Caco-2 (cell line): ENCODE measurements at regions not wholly inside any gene's neighbourhood (a gene's known extent, or its start where the extent isn't known, plus 50 kb on each side); places are given as distances from the start of the nearest gene placed in this dataset.

Experiments used
- BruUV-seq: library from RNA; stranded (reverse); fragments of 400-500 nt; replicated peaks from 2 replicates; lab custom pipeline; 2021; lab: Mats Ljungman, UMichigan
- CTCF ChIA-PET: fragments of 300-600 bp; sonication (Branson Sonifier 250); formaldehyde crosslinking; loops from one replicate; lab custom pipeline; 2022; ENCODE audit warnings: antibody characterized with exemption; lab: Charles Lee
- POLR2A ChIA-PET: fragments of 300-600 bp; sonication (Branson Sonifier 250); formaldehyde crosslinking; loops from one replicate; lab custom pipeline; 2022; ENCODE audit warnings: antibody characterized with exemption; lab: Charles Lee
- DNase-seq, 2 experiments: peaks; one replicate each; pipeline versions ENCODE4 v3.0.0 to v3.0.0-alpha.2; 2020 to 2022
- H3K27me3 ChIP-seq: replicated peaks from 2 replicates; pipeline ENCODE4 v1.6.0; 2011; ENCODE audit warnings: low read length; ENCODE audit not compliant: control insufficient read depth, insufficient read depth
- H3K36me3 ChIP-seq: 2 replicates; pipeline ENCODE4 v1.5.1; 2011; ENCODE audit warnings: low read length; ENCODE audit not compliant: control insufficient read depth, insufficient read depth
- H3K4me1 ChIP-seq: fragments of 250-450 bp; sonication (Bioruptor Pico); 2 replicates; pipeline ENCODE4 v1.5.1; 2020; ENCODE audit warnings: mild to moderate bottlenecking
- H3K4me3 ChIP-seq: 2 replicates; pipeline ENCODE4 v1.5.1; 2011; ENCODE audit warnings: low read depth, mild to moderate bottlenecking, control low read depth, low read length
- H3K9me3 ChIP-seq: fragments of 250-450 bp; sonication (Bioruptor Pico); 2 replicates; pipeline ENCODE4 v1.5.1; 2020; ENCODE audit warnings: mild to moderate bottlenecking, moderate library complexity
- H3K27ac Mint-ChIP-seq: one replicate; pipeline ENCODE4 v1.8.0; 2022; ENCODE audit warnings: mixed read lengths; ENCODE audit not compliant: unreplicated experiment
- H3K27me3 Mint-ChIP-seq: one replicate; pipeline ENCODE4 v1.8.0; 2022; ENCODE audit warnings: mixed read lengths; ENCODE audit not compliant: insufficient read depth, unreplicated experiment
- H3K36me3 Mint-ChIP-seq: one replicate; pipeline ENCODE4 v1.8.0; 2022; ENCODE audit warnings: mild to moderate bottlenecking, mixed read lengths; ENCODE audit not compliant: insufficient read depth, unreplicated experiment
- H3K4me1 Mint-ChIP-seq: one replicate; pipeline ENCODE4 v1.8.0; 2022; ENCODE audit warnings: low read depth, mixed read lengths; ENCODE audit not compliant: unreplicated experiment
- H3K4me3 Mint-ChIP-seq: one replicate; pipeline ENCODE4 v1.8.0; 2022; ENCODE audit warnings: mild to moderate bottlenecking, moderate library complexity, mixed read lengths; ENCODE audit not compliant: unreplicated experiment
- H3K9me3 Mint-ChIP-seq: one replicate; pipeline ENCODE4 v1.8.0; 2022; ENCODE audit warnings: mixed read lengths; ENCODE audit not compliant: unreplicated experiment
- intact Hi-C: fragments of 100-400 bp; cut with micrococcal nuclease; formaldehyde crosslinking; loops from one replicate; pipeline ENCODE4 v1.10.0; 2022; ENCODE audit not compliant: unreplicated experiment
- TF ChIP-seq, protein P1 (sequence below), 2 experiments: fragments of 200-600 bp in 1 of 2; IDR thresholded peaks; 1 replicate in 1 of 2; 2 replicates in 1 of 2; pipeline versions ENCODE4 v1.5.1 to v1.8.0; 2011 to 2022; ENCODE audit warnings: antibody characterized with exemption in 1 of 2, control low read depth in 1 of 2, inconsistent platforms in 1 of 2, low read depth in 1 of 2, low read length in 1 of 2, mild to moderate bottlenecking in 1 of 2, moderate library complexity in 1 of 2; ENCODE audit not compliant: insufficient read depth in 1 of 2, severe bottlenecking in 1 of 2, unreplicated experiment in 1 of 2

DNA sequence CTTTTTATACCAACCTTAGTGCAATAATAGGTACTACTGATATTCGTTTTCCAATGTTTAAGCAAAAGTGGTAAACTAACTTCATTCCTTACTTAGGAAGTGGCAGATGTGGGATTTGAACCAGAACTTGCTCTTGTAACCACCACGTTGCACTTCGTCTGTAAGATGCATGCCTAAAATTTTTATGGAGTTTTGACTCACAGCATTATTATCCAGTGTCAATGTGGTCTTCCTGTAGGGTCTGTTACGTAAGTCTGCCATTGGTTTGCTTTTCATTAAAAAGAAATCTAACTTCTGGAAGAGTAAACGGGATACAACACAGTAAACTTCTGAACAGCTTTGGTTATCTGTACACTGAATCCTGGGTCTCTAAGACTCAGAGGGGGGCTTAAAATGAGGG, 521.0 kb upstream of the WWC1 start:
- no peaks in the 10 kb centered on the region for H3K27me3 ChIP-seq
- intact Hi-C loops, result no loop called here
- no peaks in the 10 kb centered on the region for H3K4me1 ChIP-seq
- no peak overlapping the region for H3K4me3 Mint-ChIP-seq
- H3K36me3 Mint-ChIP-seq, result no peaks in the 10 kb centered on the region
- no peaks in the 10 kb centered on the region for H3K9me3 ChIP-seq
- H3K9me3 Mint-ChIP-seq, result no peaks in the 10 kb centered on the region
- no peak for DNase-seq
- no peak overlapping the region for H3K27ac Mint-ChIP-seq
- peaks cover 16% of the 10 kb centered on the region for H3K27me3 Mint-ChIP-seq
- no peaks in the 10 kb centered on the region for H3K4me1 Mint-ChIP-seq
- CTCF ChIA-PET, result no interaction called here
- H3K36me3 ChIP-seq, result no peaks in the 10 kb centered on the region
- no TSS peak for BruUV-seq
- POLR2A ChIA-PET, result no interaction called here
- no peak overlapping the region for H3K4me3 ChIP-seq
- TF ChIP-seq, protein P1, sequence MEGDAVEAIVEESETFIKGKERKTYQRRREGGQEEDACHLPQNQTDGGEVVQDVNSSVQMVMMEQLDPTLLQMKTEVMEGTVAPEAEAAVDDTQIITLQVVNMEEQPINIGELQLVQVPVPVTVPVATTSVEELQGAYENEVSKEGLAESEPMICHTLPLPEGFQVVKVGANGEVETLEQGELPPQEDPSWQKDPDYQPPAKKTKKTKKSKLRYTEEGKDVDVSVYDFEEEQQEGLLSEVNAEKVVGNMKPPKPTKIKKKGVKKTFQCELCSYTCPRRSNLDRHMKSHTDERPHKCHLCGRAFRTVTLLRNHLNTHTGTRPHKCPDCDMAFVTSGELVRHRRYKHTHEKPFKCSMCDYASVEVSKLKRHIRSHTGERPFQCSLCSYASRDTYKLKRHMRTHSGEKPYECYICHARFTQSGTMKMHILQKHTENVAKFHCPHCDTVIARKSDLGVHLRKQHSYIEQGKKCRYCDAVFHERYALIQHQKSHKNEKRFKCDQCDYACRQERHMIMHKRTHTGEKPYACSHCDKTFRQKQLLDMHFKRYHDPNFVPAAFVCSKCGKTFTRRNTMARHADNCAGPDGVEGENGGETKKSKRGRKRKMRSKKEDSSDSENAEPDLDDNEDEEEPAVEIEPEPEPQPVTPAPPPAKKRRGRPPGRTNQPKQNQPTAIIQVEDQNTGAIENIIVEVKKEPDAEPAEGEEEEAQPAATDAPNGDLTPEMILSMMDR (IDR thresholded peaks at IDR 0.05; ENCODE audit: insufficient read depth in 1 of 2, low read depth in 1 of 2, low read length in 1 of 2, severe bottlenecking in 1 of 2, unreplicated experiment in 1 of 2), result no peak

- H3K4me1 Mint-ChIP-seq, result no peaks in the 10 kb centered on the region
- ChIA-PET POLR2A (no interaction called here), CTCF (no interaction called here)
- H3K27ac Mint-ChIP-seq, result no peak overlapping the region
- Histone ChIP-seq H3K9me3 (no peaks in the 10 kb centered on the region), H3K4me1 (no peaks in the 10 kb centered on the region), H3K36me3 (no peaks in the 10 kb centered on the region), H3K4me3 (no peak overlapping the region), H3K27me3 (no peaks in the 10 kb centered on the region)
- H3K36me3 Mint-ChIP-seq, result no peaks in the 10 kb centered on the region
- intact Hi-C loops, result no loop called here
- TF ChIP-seq, protein P1 (IDR thresholded peaks at IDR 0.05; ENCODE audit: insufficient read depth in 1 of 2, low read depth in 1 of 2, low read length in 1 of 2, severe bottlenecking in 1 of 2, unreplicated experiment in 1 of 2), result no peak
- peaks cover 11% of the 10 kb centered on the region for H3K27me3 Mint-ChIP-seq
- BruUV-seq, result no TSS peak
- DNase-seq, result no peak
- no peak overlapping the region for H3K4me3 Mint-ChIP-seq
- no peaks in the 10 kb centered on the region for H3K9me3 Mint-ChIP-seq
Observed at GRCh38 chr5:167771571-167771970, 519.9 kb upstream of the WWC1 start.

- no peaks in the 10 kb centered on the region for H3K36me3 ChIP-seq
- H3K9me3 Mint-ChIP-seq, result no peaks in the 10 kb centered on the region
- no peak overlapping the region for H3K4me3 ChIP-seq
- H3K9me3 ChIP-seq, result no peaks in the 10 kb centered on the region
- DNase-seq, result no peak
- ChIA-PET POLR2A (no interaction called here), CTCF (no interaction called here)
- H3K27me3 Mint-ChIP-seq, result peaks cover 11% of the 10 kb centered on the region
- H3K4me1 Mint-ChIP-seq, result no peaks in the 10 kb centered on the region
- intact Hi-C loops, result no loop called here
- BruUV-seq, result no TSS peak
- TF ChIP-seq, protein P1 (IDR thresholded peaks at IDR 0.05; ENCODE audit: insufficient read depth in 1 of 2, low read depth in 1 of 2, low read length in 1 of 2, severe bottlenecking in 1 of 2, unreplicated experiment in 1 of 2), result no peak
- no peaks in the 10 kb centered on the region for H3K4me1 ChIP-seq
- no peaks in the 10 kb centered on the region for H3K36me3 Mint-ChIP-seq
- H3K27ac Mint-ChIP-seq, result no peak overlapping the region
- H3K4me3 Mint-ChIP-seq, result no peak overlapping the region
- H3K27me3 ChIP-seq, result no peaks in the 10 kb centered on the region
Observed at GRCh38 chr5:167773668-167774301, 517.7 kb upstream of the WWC1 start.
